ENCODE measurements at regions not wholly inside any gene's neighbourhood (a gene's known extent, or its start where the extent isn't known, plus 50 kb on each side); places are given as distances from the start of the nearest gene placed in this dataset.
"Not testable (repeated sequence)": the region's sequence is repeated elsewhere in the genome, so short reads cannot be mapped to it uniquely, and the experiment has no call there.

GRCh38 chr1:146599906-146600305 lies 338.2 kb upstream of the NBPF12 start:
- TF ChIP-seq POLR2A, CTCF (IDR thresholded peaks at IDR 0.05): not testable (repeated sequence)

Data from adrenal gland (tissue), 5 donors.